ENCODE measurements at regions not wholly inside any gene's neighbourhood (a gene's known extent, or its start where the extent isn't known, plus 50 kb on each side); places are given as distances from the start of the nearest gene placed in this dataset.

GRCh38 chr14:31965735-31966598 lies 111.1 kb upstream of the ARHGAP5 start:
- no peak for DNase-seq (ENCODE audit: low read depth)

DNA sequence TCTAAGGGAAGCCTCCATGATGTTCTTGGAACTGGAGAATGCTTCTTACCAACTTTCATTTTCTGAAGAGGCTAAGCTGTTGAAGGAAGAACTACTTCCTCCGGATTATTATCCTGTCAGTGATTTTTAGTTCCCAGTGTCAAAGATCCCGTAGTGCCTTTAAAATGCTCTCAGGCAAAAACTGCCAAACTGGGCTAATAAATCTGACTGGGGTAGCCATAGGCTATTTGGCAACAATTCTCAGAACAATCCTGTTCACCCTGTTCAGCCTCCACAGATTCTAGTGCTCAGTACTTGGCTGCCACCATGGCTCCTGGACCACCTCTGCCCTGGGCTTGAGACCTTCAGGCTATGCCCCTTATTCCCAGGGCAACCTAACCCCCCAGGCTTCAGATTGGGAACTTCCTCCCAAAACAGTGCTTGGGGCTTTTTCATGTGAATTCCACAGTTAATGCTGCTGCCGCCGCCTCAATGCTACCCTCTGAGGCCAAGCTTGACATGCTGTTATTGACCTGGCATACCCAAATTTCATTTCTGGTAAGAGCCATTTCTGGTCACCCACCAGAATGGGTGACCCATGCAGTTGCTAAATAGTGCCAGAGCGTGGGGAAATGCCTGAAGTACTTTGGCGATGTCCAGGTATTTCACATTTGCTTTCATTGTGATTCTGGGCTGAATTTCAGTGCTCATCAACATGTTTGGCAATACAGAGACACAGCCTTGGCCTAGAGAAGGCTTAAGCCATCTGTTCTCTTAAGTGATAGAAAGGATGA lies 110.0 kb upstream of the ARHGAP5 start:
- DNase-seq (ENCODE audit: low read depth) = no peak

DNA sequence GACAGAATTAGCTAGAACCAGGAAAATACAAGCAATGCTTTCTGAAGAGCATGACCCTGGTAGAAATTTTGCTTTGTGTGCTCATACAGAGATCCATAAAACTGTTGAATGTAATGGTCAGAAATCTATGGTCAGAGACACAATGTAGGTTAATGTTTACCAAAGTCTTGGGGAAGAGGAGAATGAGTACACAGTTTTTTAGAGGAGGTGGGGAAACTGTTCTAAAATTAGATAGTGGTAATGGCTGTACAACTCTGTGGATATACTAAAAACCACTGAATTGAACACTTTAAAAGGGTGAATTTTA lies 109.5 kb upstream of the ARHGAP5 start:
- DNase-seq (ENCODE audit: low read depth) = no peak

DNA sequence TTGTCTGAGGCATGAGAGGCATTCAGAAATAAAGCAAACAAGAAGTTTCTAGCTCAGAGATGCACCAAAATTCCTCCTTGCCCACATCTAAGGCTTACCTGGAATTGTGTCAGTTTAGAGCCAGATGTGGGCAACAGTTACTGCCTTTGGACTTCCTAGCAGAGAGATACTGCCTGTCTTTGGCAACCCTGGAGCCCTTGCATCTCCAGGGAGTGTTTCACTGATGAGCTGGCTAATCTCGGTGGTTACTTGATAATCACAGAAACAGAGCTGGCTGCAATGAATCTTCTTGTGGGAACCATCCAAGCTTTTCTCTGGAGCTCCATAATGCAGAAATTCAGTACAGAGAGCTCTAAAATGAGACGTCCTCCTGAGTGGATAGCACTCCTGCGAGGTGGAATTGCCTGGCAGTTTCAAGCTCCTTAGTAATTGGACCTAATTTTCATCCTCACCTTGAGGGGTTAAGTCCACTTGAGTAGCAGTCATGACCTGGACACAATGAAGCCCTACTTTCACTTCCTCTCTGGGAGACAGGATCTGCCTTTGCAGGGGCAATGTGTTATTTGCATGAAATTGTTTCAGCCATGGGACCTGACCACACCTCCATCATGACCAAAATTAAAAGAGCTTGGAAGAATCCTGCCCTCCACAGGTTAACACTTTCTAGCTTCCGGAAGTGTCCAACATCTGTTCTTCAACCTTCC lies 108.8 kb upstream of the ARHGAP5 start:
- no peak for DNase-seq (ENCODE audit: low read depth)

- DNase-seq (ENCODE audit: low read depth) = no peak
Measured at GRCh38 chr14:31968956-31969698, 108.0 kb upstream of the ARHGAP5 start.

- no peak for DNase-seq (ENCODE audit: low read depth)
Measured at GRCh38 chr14:31969699-31970240, 107.3 kb upstream of the ARHGAP5 start.

- DNase-seq (ENCODE audit: low read depth) = no peak
Measured at GRCh38 chr14:31970744-31971143, 106.4 kb upstream of the ARHGAP5 start.

DNA sequence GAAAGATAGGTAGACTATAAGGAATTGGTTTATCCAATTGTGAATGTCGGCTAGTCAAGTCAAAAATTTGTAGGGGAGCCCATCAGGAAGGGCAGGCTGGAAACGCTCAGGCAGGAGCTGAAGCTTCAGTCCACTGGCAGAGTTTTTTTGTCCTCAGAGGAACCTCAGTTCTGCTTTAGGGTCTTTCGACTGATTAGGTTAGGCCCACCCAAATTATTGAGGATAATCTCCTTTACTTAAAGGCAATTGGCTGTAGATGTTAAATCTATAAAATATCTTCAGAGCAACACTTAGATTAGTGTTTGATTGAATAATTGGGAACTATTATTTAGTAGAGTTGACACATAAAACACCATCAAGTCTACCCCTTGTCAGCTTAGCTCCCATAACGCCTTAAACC lies 105.5 kb upstream of the ARHGAP5 start:
- no peak for DNase-seq (ENCODE audit: low read depth)

DNA sequence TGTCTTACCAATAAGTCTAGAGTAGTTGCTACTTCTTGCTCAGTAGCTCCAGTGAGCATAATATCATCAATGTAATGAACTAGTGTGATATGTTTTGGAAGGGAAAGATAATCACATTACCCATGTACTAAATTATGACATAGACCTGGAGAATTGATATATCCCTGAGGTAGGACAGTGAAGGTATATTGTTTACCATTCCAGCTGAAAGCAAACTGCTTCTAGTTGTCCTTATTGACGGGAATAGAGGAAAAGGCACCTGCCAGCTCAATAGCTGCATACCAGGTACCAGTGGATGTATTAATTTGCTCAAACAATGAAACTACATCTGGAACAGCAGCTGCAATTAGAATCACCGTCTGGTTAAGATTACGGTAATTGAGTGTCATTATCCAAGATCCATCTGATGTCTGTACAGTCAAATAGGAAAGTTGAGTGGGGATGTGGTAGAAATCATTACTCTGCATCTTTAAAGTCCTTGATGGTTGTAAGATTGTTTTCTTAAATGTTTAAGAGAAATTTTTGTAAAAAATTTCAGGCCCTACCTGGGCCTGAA lies 100.0 kb upstream of the ARHGAP5 start:
- no peak for DNase-seq (ENCODE audit: low read depth)

DNA sequence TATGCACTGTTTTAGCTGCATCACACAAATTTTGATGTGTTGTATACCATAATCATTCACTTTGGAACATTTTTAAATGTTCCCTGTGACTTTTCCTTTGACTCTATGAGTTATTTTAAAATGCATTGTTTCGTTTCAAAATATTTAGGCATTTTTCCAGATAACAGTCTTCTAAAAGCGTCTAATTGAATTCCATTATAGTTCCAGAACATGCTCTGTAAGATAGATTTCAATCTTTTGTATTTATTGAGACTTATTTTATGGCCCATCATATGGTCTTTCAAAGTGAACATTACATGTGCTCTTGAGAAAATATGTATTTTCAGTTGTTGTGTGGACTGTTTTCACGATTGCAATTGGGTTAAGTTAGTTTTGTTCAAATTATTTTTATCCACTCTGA lies 98.7 kb upstream of the ARHGAP5 start:
- no peak for DNase-seq (ENCODE audit: low read depth)

DNA sequence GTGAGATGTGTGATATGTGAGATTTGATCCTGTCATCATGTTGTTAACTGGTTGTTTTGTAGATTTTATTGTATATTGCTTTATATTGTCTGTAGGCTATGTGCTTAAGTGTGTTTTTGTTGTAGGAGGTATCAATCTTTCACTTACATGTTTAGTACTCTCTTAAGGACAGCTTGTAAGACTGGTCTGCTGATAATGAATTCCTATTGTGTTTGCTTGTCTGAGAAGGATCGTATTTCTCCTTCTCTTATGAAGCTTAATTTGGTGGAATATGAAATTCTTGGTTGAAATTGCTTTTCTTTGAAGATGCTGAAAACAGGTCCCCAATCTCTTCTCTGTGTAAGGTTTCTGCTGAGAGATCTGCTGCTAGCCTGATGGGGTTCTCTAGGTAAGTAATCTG lies 94.5 kb upstream of the ARHGAP5 start:
- DNase-seq (ENCODE audit: low read depth) = no peak

GRCh38 chr14:31986405-31986804 lies 90.7 kb upstream of the ARHGAP5 start:
- no peak for DNase-seq (ENCODE audit: low read depth)

DNA sequence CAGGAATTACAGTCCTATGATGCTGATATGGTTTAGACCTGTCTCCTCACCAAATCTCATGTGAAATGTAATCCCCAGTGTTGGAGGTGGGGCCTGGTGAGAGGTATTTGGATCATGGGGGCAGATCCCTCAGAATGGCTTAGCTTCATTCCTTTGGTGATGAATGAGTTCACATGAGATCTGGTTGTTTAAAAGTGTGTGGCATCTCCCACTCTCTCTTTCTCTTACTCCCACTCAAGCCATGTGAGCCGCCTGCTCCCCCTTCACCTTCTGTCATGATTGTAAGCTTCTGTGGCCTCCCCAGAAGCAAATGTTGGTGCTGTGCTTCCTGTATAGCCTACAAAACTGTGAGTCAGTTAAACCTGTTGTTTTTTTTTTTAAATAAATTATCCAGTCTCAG lies 89.4 kb upstream of the ARHGAP5 start:
- no peak for DNase-seq (ENCODE audit: low read depth)

GRCh38 chr14:31988244-31988643 lies 88.9 kb upstream of the ARHGAP5 start:
- no peak for DNase-seq (ENCODE audit: low read depth)

DNA sequence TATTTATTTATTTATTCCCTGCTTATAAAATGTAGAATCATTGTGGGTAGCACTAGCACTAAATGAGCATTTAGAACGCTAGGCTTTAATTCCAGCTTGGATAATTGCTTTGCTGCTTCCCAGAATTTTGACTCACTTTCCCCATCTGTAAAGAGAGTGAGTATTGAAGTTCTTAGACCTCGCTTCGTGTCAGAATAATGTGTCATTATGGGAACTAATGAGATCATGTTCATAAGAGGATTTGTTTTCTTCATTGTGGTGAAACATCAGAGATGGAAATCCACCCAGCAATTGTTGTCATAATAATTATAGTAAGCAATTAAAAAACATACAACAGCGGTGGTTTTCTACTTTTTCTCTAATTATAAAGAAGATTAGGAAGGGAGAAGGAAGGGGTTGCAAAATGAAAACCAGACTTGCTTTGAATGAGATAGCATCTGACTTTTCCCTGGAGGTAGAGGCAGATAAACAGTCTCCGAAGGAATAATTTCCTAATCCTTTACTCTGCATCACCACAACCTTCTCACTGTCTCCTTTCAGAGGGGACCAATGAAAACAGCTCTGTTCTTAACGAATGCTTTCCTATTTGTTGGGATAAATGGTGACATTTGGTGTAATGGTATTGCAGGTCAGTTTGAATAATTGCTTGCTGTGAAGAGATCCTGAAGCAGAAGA lies 86.8 kb upstream of the ARHGAP5 start:
- no peak for DNase-seq (ENCODE audit: low read depth)

GRCh38 chr14:31990926-31991572 lies 86.1 kb upstream of the ARHGAP5 start:
- DNase-seq (ENCODE audit: low read depth) = no peak

DNA sequence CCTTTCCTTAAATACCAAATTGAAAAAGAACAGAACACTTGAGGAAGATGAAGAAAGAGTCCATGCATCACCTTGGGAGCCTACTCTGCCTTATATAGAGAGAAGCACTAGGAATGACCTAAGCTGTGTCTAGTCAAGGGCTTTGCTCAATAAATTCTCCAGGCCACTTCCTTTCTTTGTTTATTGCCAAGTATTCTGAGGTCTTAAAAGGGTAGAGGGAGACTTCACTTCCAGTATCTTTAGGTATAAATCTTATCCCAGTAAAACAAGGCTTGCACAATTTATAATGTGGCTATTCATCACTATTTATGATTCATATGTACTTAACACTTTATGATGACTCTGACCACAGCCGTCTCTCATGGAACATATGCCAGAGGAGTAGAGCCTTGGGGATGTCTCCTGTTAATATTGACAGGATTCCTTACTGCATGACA lies 85.1 kb upstream of the ARHGAP5 start:
- no peak for DNase-seq (ENCODE audit: low read depth)

GRCh38 chr14:31993521-31993951 lies 83.6 kb upstream of the ARHGAP5 start:
- no peak for DNase-seq (ENCODE audit: low read depth)

- DNase-seq (ENCODE audit: low read depth) = no peak
Measured at GRCh38 chr14:31994391-31995033, 82.6 kb upstream of the ARHGAP5 start.

DNA sequence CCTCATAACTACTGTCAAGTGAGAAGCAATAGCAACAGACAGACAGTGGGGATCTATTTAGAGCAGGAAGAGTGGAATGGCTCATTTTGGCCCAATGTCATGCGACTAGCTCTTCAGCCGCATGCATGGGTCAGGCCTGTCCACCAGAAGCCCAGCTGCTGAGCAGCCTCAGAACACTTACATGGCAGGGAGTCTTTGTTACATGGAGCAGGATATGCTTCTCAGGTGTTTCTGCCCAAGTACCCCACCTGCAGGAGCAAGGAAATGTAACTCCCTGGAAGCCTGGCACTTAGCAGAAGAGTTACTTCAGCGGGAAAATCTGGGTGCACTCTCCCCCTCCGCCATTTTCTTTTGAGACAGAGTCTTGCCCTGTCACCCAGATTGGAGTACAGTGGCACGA lies 73.5 kb upstream of the ARHGAP5 start:
- DNase-seq (ENCODE audit: low read depth) = no peak
